Femur (tissue), 1 donor: ENCODE measurements at regions not wholly inside any gene's neighbourhood (a gene's known extent, or its start where the extent isn't known, plus 50 kb on each side); places are given as distances from the start of the nearest gene placed in this dataset.
"Not testable (repeated sequence)": the region's sequence is repeated elsewhere in the genome, so short reads cannot be mapped to it uniquely, and the experiment has no call there.

ENCODE experiments used
- DNase-seq: peaks from one replicate; pipeline ENCODE4 v3.0.0-alpha.2; 2017

- peak; percentile 74 for DNase-seq
These were observed 66.5 kb downstream of the DMP1 start for GRCh38 chr4:87716371-87717265.

GRCh38 chr4:87717276-87718031 is 67.4 kb downstream of the DMP1 start:
- no peak for DNase-seq

DNA sequence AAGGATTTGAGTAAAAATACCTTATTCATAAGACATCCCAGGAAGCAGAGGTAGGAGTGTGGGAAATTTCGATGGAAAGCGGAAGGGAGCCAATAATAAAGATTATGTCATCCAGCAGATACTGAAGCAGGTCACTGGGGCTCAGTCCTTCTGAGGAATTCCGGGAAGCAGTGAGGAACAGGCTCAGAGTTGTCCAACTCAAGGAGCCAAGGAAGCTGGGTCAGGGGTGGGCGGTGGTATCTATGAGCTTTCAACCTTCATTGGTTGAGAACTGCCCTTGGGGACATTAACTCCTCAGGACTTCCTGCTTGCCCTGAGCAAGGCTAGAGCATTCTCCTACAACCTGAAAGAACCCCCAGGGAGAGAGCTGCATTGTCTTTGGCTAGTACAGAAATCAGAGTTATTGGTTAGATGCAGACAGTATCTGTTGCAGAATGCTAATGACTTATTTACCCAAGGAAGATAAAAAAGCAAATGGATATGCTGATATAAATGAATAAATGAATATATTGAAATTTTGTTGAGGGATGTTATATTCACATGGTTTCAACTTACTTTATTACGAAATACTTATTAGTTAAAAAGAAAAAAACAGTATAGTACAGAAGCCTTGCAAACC is 68.2 kb downstream of the DMP1 start:
- no peak for DNase-seq

DNA sequence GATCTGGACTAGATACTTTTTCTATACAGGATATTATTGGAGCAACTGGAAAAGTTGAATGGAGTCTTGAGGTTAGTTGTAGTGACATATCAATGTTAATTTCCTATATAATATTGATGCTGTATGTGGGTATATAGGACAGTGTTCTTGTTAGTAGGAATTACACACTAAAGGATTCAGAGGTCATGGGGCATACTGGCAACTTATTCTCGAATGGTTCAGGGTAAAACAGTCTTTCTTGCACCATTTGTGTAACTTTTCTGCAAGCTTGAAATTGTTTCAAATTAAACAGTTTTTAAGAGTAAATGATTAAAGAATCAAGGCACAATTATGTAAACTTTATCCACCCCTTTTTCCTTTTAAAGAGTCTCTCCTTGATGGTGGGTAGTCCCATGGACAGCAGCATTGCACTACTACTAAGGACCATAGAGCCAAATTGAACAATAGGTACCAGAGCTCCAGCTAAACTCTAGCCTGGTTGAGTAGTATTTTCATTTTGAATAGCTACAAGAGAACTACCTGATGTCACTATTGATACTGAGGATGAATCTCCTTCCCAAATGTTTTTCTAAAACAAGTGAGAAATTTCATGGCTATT is 70.1 kb downstream of the DMP1 start:
- DNase-seq, result no peak

GRCh38 chr4:87725287-87725686 is 74.1 kb upstream of the IBSP start:
- DNase-seq, result not testable (repeated sequence)

DNA sequence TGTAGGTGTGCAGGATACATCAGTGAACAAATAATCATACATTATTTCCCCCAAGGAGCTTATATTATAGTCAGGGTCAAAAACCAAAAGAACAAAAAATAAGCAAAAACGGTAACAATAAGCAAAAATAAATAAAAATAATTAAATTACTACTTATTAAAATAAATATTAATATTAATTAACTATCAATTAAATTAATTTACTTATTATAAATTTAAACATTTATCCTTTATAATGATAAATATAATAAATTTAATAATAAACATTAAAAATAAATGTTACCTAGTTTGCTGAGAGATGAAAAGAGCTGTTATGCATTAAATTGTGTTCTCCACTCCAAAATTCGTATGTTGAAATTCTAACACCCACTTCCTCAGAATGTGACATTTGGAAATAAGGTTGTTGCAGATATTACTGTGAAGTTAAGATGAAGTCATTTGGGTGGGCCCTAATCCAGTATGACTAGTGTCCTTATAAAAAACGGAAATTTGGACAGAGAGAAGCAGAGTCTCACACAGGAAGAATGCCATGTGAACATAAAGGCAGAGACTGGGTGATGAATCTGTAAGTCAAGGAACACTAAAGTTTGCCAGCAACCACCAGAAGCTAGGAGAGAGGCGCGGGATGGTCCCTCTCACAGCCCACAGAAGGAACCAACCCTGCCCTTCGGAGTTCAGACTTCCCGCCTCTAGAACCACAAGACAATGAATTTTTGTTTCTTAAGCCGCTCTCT is 67.2 kb upstream of the IBSP start:
- no peak for DNase-seq

DNA sequence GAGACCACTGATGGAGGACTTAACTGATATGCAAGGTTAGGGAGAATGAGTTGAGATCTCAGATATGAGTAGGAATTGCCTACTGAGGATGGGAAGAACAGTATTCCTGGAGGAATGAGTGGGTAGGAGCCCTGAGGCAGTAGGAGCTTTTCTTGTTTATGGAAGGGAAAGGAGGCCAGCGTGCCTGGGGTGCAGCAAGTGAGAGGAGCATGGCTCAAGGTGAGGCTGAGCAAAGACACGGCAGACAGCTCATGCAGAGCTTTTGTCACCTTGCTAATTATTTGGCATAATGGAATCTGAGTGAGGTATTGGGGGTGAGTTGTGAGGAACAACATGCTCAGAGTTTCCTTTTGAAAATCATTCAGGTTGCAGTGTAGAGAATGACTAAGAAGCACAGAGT is 65.3 kb upstream of the IBSP start:
- no peak for DNase-seq

GRCh38 chr4:87734936-87735335 is 64.4 kb upstream of the IBSP start:
- no peak for DNase-seq

- DNase-seq, result no peak
These were observed 60.9 kb upstream of the IBSP start for GRCh38 chr4:87738483-87738882.

- no peak for DNase-seq
These were observed 59.9 kb upstream of the IBSP start for GRCh38 chr4:87739494-87739893.

- no peak for DNase-seq
These were observed 54.1 kb upstream of the IBSP start for GRCh38 chr4:87745064-87745807.

- no peak for DNase-seq
These were observed 53.4 kb upstream of the IBSP start for GRCh38 chr4:87746001-87746400.
